Duodenal mucosa (tissue), 2 donors: ENCODE measurements at regions not wholly inside any gene's neighbourhood (a gene's known extent, or its start where the extent isn't known, plus 50 kb on each side); places are given as distances from the start of the nearest gene placed in this dataset.
"Not testable (repeated sequence)": the region's sequence is repeated elsewhere in the genome, so short reads cannot be mapped to it uniquely, and the experiment has no call there.

Experiments used
- H3K27ac ChIP-seq: one replicate; pipeline ENCODE4 v1.7.0; 2013; ENCODE audit warnings: low read depth, low read length
- H3K27me3 ChIP-seq, 2 donors: one replicate each; pipeline ENCODE4 v1.7.0; 2013; ENCODE audit warnings: low read length in 2 of 2, control low read depth in 1 of 2; ENCODE audit not compliant: insufficient read depth in 2 of 2, control insufficient read depth in 1 of 2
- H3K36me3 ChIP-seq, 2 donors: one replicate each; pipeline ENCODE4 v1.7.0; 2013; ENCODE audit warnings: low read length in 2 of 2, control low read depth in 1 of 2; ENCODE audit not compliant: insufficient read depth in 2 of 2, control insufficient read depth in 1 of 2
- H3K4me1 ChIP-seq, 2 donors: one replicate each; pipeline ENCODE4 v1.7.0; 2013; ENCODE audit warnings: low read length in 2 of 2, control low read depth in 1 of 2; ENCODE audit not compliant: insufficient read depth in 2 of 2, control insufficient read depth in 1 of 2
- H3K4me3 ChIP-seq, 2 donors: one replicate each; pipeline ENCODE4 v1.7.0; 2013; ENCODE audit warnings: low read length in 2 of 2, low read depth in 1 of 2
- H3K9ac ChIP-seq, 2 donors: one replicate each; pipeline ENCODE4 v1.7.0; 2013; ENCODE audit warnings: low read length in 2 of 2, low read depth in 1 of 2
- H3K9me3 ChIP-seq, 2 donors: one replicate each; pipeline ENCODE4 v1.7.0; 2013; ENCODE audit warnings: low read length in 2 of 2, control low read depth in 1 of 2; ENCODE audit not compliant: control insufficient read depth in 1 of 2

DNA sequence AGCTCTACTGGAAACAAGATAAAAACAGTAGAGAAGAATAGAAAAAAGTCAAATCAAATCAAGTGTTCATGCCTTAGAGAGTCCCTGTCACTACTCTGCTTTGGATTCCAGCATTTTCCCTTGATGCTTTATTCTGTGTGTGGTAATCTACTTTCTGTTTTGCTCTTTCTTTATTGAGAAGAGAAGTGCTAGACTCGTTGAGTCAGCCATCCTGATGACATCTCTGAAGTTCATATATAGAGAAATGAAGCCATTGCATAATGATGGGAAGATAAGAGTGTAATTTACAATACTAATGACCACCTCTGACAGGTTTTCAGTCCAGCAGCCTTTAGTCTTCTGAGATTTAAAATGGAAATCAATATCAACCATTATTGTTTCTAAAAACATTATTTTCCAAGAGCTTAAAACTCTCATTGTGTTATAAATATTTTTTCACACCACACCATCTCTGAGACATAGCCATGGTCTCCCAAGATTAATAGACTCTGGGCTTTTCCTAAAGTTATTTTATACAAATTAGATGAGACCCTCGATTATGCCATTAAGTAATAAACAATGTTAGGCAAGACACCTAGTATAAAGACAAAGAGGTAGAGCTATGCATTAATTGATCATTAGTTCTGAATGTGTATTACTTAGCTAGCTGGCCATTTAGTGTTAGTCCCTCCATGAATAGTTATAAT is 679.0 kb upstream of the ACVR2A start:
- Histone ChIP-seq H3K27me3 (no peaks in the 10 kb centered on the region), H3K9me3 (no peaks in the 10 kb centered on the region), H3K4me3 (no peak overlapping the region), H3K27ac (no peak overlapping the region), H3K9ac (no peak overlapping the region), H3K4me1 (no peaks in the 10 kb centered on the region), H3K36me3 (no peaks in the 10 kb centered on the region)

DNA sequence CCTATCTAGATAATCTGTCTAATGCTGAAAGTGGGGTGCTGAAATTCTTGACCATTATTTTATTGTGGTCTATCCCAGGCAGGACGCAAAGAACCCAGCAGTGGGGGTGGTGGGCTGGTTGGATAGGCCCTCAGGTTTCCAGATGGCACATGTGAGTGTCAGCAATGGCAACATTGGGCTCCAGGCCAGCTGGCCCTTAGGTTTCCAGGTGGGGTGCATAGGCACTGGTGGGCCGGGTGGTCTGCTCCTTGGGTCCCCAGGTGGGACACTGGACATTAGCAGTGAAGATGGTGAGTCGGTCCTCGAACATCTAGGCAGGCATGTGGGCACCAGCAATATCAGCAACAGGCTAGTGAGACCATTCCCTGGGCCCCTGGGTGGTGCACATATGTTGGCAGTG is 680.3 kb upstream of the ACVR2A start:
- H3K4me1 ChIP-seq = no peaks in the 10 kb centered on the region

DNA sequence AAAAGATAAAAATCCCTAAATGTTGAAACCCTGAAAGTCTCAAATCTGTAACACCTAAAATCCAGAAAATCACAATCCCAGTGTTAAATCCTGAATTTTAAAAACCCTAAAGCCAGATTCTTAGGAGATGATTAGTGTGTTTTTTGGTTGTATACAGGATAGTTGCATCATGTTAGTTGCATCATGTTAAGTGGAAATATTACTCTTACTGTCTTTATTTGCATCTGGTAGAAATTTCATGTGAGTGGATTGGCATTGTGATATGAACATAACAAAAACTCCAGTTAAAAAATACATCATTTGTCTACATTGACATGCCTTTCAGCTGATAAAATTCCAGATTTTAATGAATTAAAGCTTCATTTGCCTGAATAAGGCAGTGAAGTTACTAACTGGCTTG is 683.1 kb upstream of the ACVR2A start:
- Histone ChIP-seq H3K4me3 (no peak overlapping the region), H3K27ac (no peak overlapping the region), H3K9ac (no peak overlapping the region), H3K36me3 (no peaks in the 10 kb centered on the region), H3K9me3 (no peaks in the 10 kb centered on the region), H3K27me3 (no peaks in the 10 kb centered on the region), H3K4me1 (no peaks in the 10 kb centered on the region)

More for the DNA sequence above, 680.3 kb upstream of the ACVR2A start:
- Histone ChIP-seq H3K4me3 (no peak overlapping the region), H3K9me3 (no peaks in the 10 kb centered on the region), H3K27me3 (no peaks in the 10 kb centered on the region), H3K27ac (no peak overlapping the region), H3K36me3 (no peaks in the 10 kb centered on the region), H3K9ac (no peak overlapping the region)

DNA sequence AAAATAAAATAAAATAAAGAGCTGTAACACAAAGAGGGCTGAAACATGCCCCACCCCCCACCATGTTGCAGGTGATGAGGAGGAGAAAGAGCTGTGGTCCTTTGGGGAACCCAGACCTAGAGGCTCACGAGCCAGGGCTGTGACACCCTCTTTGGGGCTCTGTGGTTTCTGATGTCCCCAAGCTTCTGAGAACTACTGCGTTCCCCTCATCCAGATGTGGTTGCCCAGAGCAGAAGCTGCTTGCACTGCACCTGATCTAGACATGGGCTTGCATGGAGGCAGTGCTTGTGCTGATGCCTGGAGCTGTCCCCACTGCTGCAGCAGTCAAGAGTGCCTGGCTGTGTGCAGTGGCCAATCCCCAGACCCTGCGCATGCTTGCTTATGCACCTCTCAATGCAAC is 687.9 kb upstream of the ACVR2A start:
- no peak overlapping the region for H3K9ac ChIP-seq
- H3K4me1 ChIP-seq = no peaks in the 10 kb centered on the region
- H3K9me3 ChIP-seq = no peaks in the 10 kb centered on the region
- no peak overlapping the region for H3K27ac ChIP-seq
- no peak overlapping the region for H3K4me3 ChIP-seq
- H3K27me3 ChIP-seq = no peaks in the 10 kb centered on the region
- no peaks in the 10 kb centered on the region for H3K36me3 ChIP-seq

DNA sequence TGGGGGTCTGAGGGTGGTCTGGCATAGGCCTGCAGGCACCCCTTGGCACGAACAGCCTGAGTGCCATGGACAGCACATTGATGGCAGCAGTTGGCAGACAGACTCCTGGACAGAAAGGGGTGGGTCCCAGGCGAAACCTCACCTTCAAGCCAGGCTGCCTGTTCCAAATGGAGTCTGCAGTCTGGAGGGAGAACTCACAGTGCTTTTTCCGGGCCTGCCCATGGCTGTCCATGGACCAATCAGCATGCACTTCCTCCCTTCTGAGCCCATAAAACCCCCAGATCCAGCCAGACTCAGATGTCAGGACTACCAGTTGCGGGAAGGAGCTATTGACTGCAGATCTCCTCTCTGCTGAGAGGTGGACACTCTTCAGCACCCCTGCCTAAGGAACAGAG is 694.6 kb upstream of the ACVR2A start:
- no peak overlapping the region for H3K27ac ChIP-seq
- no peak overlapping the region for H3K4me3 ChIP-seq
- H3K9ac ChIP-seq = no peak overlapping the region
- H3K9me3 ChIP-seq = peaks cover 5 to 6% of the 10 kb centered on the region in 2 donors
- H3K4me1 ChIP-seq = no peaks in the 10 kb centered on the region
- H3K27me3 ChIP-seq = no peaks in the 10 kb centered on the region
- no peaks in the 10 kb centered on the region for H3K36me3 ChIP-seq

DNA sequence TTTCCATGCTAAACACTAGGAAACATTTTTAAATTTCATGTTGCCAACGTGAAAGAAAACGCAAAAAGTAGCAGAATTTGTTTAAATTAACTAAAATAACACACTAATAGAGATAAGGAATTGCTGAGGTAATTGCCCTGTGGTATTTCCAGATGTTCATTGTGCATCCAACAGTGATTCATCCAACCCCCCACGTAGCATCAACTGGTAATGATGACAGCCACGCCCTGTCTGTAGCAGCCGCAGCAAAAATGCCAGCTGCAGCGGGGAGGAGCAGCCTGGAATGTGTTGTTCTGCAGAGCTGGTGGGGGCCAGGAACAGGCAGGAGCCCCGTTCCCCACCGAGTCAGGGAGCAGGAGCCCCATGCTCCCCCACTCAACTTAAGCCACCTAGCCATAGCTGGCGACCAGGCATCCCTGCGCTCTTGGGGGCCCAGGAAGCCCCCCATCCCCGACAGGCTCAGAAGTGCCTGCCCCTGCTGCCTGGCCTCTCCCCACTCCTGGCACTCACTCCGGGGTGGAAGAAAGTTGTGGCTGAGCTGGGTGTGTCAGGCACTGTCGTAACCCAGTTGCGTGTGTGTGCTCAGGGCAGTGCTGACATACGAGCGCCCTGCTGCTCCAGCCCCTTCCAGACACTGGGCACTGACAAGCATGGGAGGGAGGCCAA is 695.1 kb upstream of the ACVR2A start:
- H3K27me3 ChIP-seq = no peaks in the 10 kb centered on the region
- no peak overlapping the region for H3K9ac ChIP-seq
- H3K27ac ChIP-seq = no peak overlapping the region
- H3K4me1 ChIP-seq = no peaks in the 10 kb centered on the region
- H3K36me3 ChIP-seq = no peaks in the 10 kb centered on the region
- H3K4me3 ChIP-seq = no peak overlapping the region
- H3K9me3 ChIP-seq = peaks cover 5 to 6% of the 10 kb centered on the region in 2 donors

DNA sequence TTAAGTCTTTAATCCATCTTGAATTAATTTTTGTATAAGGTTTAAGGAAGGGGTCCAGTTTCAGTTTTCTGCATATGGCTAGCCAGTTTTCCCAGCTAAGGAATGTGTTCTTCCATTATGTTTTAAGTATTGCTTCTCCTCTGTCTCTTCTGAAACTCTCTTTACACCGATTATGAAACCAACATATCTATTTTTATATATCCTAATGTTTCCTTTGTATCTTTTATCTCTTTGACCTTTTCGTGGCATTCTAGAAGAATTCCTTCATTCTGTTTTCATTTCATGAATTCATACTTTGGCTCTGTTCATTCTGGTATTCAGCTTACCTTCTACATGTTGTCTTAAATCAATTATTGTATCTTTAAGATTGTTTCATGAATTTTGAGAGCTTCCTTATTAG is 697.0 kb upstream of the ACVR2A start:
- Histone ChIP-seq H3K4me1 (no peaks in the 10 kb centered on the region), H3K27me3 (no peaks in the 10 kb centered on the region), H3K9ac (no peak overlapping the region), H3K9me3 (peaks cover 5 to 6% of the 10 kb centered on the region in 2 donors), H3K27ac (no peak overlapping the region), H3K36me3 (no peaks in the 10 kb centered on the region), H3K4me3 (no peak overlapping the region)

DNA sequence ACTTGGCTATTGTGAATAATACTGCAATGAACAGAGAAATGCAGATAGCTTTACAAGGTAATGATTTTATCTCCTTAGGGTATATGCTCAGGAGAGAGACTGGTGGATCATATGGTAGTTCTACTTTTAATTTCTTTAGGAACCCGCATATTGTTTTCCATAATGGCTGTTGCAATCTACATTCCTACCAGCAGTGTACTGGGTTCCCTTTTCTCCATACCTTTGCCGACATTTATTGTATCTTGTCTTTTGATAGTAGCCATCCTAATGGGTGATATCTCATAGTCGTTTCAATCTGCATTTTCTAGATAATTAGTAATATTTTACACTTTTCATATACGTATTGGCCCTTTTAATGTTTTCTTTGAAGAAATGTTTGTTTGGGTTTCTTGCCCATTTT is 702.9 kb upstream of the ACVR2A start:
- H3K4me3 ChIP-seq = no peak overlapping the region
- no peak overlapping the region for H3K27ac ChIP-seq
- H3K36me3 ChIP-seq = no peaks in the 10 kb centered on the region
- no peak overlapping the region for H3K9ac ChIP-seq
- no peaks in the 10 kb centered on the region for H3K4me1 ChIP-seq
- H3K27me3 ChIP-seq = no peaks in the 10 kb centered on the region
- no peaks in the 10 kb centered on the region for H3K9me3 ChIP-seq

DNA sequence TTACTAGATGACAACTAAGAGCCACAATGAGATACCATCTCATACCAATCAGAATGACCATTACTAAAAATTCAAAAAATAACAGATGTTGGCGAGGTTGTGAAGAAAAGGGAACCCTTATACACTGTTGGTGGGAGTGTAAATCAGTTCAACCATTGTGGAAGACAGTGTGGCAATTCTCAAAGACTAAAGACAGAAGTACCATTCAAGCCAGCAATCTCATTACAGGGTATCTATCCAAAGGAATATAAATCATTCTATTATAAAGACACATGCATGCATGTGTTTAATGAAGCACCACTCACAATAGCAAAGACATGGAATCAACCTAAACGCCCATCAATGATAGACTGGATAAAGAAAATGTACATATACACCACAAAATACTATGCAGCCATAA is 705.1 kb upstream of the ACVR2A start:
- H3K9ac ChIP-seq, H3K9me3 ChIP-seq, H3K4me3 ChIP-seq, H3K36me3 ChIP-seq, H3K27me3 ChIP-seq, H3K27ac ChIP-seq, H3K4me1 ChIP-seq: not testable (repeated sequence)

DNA sequence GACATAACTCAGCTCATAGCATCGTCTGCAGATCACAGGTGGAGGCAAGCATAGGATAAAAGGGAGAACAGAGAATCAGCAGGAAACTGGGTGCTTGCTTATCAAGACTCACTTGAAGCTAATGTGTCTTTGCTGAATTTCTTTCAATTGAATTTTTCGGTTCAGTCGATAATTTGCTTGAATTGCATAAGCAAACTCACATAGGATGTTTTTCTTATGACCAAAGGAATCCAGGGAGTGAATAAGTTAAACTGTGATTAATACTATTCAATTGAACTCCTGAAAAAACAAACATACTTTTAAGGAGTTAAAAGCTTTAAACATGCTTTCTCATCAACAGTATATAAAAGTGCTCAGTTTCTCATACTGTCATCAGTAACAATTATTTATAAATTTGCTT is 707.1 kb upstream of the ACVR2A start:
- Histone ChIP-seq H3K9ac (no peak overlapping the region), H3K9me3 (no peaks in the 10 kb centered on the region), H3K4me3 (no peak overlapping the region), H3K4me1 (no peaks in the 10 kb centered on the region), H3K36me3 (no peaks in the 10 kb centered on the region), H3K27me3 (no peaks in the 10 kb centered on the region), H3K27ac (no peak overlapping the region)
